AG08396 (cell line): ENCODE measurements at regions not wholly inside any gene's neighbourhood (a gene's known extent, or its start where the extent isn't known, plus 50 kb on each side); places are given as distances from the start of the nearest gene placed in this dataset.
A peak's percentile ranks its signal among the peaks of the same experiment; 100 is the strongest.

ENCODE experiments used
- DNase-seq: peaks from one replicate; pipeline ENCODE4 v3.0.0; 2012; ENCODE audit warnings: low spot score, mixed read lengths

- no peak for DNase-seq
These were observed 290.5 kb upstream of the TAS2R1 start for GRCh38 chr5:9920697-9921096.

DNA sequence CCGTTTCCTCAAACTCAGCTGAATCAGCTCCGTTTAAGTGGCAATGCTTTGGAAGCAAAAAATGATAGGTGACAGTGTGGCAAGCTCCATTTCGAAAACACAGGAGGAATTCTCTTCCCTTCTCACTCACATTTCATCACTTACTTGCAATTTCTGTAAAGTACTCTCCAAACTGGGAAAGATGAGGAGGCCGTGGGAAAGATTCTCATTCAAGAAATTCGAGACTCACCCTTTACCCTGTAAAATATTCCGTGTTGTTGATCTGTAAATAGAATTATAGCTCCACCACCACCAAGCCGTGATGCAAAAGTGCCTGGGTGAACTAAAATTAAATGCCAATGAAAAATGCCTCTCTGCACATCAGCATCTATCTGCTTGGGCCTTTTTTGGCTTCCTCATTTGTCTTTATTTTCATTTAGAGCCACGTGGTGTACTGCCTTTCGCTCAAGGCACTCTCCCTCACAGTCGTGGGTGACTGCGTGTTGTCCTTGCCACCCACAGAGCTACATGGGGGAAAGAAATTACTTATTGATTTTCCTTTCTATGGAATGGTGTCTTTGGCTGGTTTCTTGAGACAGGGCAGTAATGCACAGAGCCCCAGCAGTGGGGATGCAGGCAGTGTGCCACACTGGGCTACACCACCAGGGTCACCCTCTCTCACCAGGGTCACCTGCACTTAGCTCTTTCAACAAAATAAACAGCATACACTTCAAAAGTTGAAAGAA lies 289.3 kb upstream of the TAS2R1 start:
- DNase-seq, result no peak

DNA sequence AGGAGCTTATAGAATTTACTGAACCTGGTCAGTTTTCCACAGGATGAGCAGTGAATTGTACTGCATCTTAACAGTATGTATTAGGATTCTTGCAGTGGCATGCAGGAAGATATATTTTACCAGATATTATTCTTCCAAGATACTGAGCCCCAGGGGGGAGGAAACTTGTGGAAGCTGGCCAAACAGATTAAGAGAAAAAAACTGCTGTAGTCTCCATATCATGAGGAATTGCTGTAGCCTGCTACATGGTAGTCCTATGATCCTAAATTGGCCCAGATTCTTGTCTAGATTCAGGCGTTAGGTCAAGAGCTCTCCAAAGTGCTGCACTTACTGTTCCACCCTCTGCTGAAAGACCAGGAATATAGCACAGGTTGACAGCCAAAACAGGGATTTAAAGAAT lies 275.5 kb upstream of the TAS2R1 start:
- no peak for DNase-seq

- no peak for DNase-seq
These were observed 273.6 kb upstream of the TAS2R1 start for GRCh38 chr5:9903801-9904200.

DNA sequence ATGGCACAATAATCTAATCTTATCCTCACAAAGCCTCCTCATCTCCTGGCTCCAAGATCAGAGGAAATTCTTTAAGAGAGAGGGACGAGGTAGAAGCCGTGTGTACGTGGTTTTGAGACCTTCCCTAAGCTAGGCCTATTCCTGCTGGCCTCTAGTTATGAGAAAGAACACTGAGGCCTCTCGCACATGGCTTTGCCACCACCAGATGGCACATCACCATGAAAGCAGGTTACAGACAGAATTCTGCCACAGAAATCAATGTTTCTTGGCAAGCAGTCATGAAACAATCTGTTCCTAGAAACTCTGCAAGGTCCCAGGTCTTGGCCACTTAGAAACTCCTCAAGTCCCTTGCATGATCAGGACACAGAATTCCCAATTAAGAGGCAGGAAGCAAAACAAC lies 268.2 kb upstream of the TAS2R1 start:
- DNase-seq, result peak; percentile 48

DNA sequence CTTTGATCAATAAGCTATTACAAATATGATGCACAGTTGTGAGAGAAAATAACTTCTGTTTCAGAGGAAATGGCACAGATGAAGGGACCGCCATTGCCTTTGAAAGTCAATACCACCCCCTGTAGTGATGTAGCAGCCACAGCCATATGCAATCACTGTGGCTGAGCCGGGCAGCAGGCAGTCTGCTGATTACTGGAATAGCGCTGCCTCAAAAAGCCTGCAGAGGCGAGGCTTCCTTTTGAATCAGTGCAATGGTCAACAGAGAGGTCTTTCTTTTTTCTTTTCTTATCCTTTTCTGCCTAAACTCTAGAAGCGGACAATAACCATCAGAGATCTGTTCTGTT lies 265.1 kb upstream of the TAS2R1 start:
- no peak for DNase-seq

- DNase-seq, result no peak
These were observed 264.6 kb upstream of the TAS2R1 start for GRCh38 chr5:9894571-9895301.

DNA sequence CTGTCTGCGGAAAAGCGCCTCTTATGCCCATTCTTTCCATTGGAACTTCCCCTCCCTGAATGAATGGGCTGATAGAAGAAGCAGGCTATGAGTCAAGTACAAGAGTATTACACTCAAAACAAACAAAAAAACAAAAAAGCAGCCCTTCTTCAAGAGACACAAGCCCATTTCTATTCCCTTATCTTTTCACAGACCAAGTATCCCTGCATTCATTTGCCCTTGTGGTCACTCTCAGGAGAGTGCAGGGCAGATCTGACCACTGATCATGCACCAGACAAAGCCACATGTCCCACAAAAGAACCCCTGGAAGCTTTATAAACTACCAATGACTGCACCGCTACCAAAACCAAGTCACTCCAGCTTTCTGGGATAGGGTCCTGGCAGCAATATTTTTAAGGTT lies 262.5 kb upstream of the TAS2R1 start:
- no peak for DNase-seq

GRCh38 chr5:9889511-9889910 lies 259.4 kb upstream of the TAS2R1 start:
- DNase-seq, result no peak

DNA sequence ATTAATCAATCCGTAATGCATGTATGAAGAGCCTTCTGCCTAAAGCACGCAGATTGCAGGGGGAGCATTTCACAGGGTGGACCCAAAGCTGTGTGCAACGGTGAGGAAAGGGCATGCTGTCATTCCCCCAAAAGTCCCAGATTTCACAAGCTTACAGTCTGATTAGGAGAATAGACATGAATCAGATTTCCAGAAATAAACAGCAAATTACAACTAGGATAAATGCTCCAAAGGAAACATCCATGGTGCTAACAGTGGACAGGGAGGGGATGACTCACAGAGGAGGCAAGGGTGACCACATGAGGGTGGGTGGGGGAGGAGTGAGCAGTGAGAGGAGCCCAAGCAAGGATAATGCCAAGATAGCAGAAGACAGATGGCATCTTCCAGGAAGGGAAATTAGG lies 258.4 kb upstream of the TAS2R1 start:
- peak; percentile 85 for DNase-seq

DNA sequence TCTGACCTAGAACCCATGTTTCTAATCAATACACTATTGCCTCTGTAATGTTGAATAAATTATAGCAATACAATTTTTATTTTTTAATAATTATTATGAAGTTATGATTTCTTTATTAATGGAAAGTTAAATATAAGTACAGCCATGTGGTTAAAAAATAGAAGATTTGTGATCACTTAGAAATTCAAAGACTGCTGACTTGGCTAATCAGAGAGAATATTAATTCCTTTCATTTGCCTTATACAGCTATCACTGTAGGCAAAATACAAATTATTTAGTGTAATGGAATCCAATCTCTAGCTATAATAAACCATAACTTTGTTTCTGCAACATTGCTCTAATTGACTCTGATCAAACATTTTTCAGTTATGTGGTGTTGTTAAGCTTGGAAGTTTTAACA lies 255.0 kb upstream of the TAS2R1 start:
- no peak for DNase-seq

GRCh38 chr5:9878206-9878605 lies 248.1 kb upstream of the TAS2R1 start:
- no peak for DNase-seq

- DNase-seq, result no peak
These were observed 247.3 kb upstream of the TAS2R1 start for GRCh38 chr5:9877488-9877887.

GRCh38 chr5:9876451-9876850 lies 246.3 kb upstream of the TAS2R1 start:
- DNase-seq, result no peak

- peak; percentile 17 for DNase-seq
These were observed 239.6 kb upstream of the TAS2R1 start for GRCh38 chr5:9869616-9870288.

DNA sequence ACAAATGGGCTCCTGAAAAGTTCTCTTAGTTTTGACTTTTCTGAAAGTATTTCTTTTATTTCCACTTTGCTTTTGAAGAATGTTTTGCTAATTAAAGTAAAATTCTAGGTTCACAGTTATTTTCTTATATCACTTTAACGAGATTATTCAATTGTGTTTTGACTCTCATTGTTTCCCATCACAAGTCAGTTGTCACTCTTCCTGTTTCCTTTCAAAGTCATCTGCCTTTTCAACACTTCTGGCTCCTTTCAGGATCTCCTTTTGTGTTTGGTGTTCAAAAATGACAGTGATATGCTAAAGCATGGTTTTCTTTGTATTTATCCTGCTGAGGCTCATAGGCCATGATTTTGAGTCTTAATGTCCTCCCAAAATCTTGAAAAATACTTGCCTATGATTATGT lies 235.4 kb upstream of the TAS2R1 start:
- no peak for DNase-seq

GRCh38 chr5:9864791-9865190 lies 234.6 kb upstream of the TAS2R1 start:
- no peak for DNase-seq

DNA sequence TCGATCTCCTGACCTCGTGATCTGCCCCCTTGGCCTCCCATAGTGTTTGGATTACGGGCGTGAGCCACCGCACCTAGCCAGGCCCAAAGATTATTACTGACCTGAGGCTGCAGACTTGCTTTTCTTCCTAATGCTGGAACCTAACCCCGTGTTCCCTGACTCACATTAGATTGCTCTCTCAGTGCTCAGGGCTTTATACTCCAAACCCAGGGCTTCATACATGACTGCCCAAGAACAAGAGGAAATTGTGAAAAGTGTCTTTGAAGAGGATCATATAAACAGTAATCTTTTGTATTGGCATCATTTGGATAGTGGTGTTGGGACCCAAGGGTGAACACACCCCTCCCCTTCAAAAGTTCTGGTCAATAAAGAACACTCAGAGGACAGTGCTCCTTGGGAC lies 233.3 kb upstream of the TAS2R1 start:
- no peak for DNase-seq

- no peak for DNase-seq
These were observed 231.6 kb upstream of the TAS2R1 start for GRCh38 chr5:9861666-9862256.

DNA sequence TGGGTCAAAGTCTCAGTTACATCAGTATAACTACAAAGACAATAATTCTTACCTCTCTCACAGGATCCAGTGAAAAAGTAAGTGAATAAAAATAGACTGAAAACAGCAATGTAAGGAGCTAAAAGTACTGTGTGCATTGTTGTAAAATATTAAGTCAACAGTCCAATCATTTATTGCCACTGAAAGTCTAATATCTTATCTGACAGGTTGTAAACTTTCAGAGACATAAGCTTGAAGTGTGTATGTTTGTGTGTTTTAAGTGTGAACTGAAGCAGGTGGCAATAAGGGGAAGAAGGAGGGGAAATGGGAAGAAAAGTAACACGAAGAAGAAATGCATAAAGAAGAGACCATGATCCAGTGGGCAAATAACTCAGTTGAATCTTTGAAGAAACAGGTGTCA lies 229.7 kb upstream of the TAS2R1 start:
- no peak for DNase-seq

DNA sequence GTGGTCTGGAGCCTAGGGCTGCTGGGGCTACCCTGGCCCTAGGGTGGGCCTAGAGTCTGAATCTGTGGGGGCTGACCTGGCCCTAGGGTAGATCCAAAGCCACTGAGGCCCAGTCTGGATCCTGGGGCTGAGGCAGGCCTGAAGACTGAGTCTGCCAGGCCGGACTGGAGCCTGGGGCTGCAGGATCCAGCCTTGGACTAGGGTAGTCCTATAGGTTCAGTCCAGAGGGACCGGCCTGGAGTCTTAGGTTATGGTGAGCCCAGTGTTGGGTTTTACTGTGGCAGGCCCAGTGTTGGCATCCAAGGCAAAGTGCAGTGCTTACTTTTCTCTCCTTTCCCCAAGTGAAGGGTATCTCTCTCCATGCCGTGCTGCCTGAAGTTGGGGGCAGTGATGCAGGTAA lies 227.9 kb upstream of the TAS2R1 start:
- no peak for DNase-seq

DNA sequence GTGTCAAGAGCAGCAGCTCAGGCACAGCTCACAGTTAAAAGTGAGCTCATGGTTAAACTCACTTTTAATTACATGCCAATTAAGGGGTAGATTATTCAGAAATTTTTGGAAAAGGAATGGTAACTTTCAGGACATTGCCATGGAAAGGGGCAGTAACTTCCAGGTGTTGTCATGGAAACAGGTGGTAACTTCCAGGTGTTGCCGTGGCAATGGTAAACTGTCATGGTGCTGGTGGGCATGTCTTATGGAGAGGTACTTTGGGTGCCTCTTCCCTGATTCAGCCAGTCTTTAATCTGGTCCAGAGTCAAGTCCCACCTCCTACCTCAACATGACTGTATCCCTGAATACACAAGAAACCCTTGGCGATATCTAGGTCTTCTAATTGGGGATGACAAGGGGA lies 223.2 kb upstream of the TAS2R1 start:
- DNase-seq, result no peak

DNA sequence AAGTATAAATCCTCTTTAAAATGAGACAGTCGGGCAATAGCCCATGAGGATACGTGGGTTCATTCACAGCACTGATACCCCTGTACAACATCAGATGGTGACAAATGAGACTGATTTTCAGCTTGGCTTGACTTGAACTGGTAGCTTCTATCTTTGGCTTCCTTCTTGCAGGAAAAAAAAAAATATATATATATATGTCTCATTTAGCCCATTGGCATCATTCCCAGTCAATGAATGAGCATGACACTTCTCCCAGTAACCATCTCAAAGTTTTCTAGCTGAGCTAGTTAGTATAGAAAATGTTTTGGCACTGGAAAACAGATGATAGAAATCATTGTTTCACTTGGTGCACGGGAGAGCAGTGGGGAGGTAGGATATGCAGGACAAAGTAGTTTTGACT lies 222.5 kb upstream of the TAS2R1 start:
- DNase-seq, result no peak
